MV-4-11 (cell line): ENCODE measurements at regions not wholly inside any gene's neighbourhood (a gene's known extent, or its start where the extent isn't known, plus 50 kb on each side); places are given as distances from the start of the nearest gene placed in this dataset.

ENCODE experiments used
- DNase-seq: peaks from one replicate; lab custom pipeline; 2025; lab: John Stamatoyannopoulos, UW

DNA sequence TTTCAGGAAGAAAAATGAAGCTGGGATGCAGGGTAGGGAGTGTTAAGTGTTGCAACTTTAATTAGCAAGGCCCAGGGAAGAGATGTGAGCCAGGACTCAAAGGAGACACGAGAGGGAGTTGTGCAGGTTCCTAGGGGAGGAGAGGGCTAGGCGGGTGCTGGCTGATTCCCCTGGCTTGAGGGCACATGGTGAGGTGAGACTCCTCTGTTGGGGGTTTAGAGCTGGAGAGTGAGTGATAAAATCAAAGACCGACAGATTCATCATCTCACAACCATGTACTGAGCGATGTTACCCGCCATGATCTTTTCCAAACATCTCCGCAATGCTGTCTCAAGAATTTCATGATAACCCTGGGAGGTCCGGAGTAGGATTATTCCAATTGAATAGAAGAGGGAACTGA lies 161.8 kb upstream of the CSF3R start:
- no peak for DNase-seq

DNA sequence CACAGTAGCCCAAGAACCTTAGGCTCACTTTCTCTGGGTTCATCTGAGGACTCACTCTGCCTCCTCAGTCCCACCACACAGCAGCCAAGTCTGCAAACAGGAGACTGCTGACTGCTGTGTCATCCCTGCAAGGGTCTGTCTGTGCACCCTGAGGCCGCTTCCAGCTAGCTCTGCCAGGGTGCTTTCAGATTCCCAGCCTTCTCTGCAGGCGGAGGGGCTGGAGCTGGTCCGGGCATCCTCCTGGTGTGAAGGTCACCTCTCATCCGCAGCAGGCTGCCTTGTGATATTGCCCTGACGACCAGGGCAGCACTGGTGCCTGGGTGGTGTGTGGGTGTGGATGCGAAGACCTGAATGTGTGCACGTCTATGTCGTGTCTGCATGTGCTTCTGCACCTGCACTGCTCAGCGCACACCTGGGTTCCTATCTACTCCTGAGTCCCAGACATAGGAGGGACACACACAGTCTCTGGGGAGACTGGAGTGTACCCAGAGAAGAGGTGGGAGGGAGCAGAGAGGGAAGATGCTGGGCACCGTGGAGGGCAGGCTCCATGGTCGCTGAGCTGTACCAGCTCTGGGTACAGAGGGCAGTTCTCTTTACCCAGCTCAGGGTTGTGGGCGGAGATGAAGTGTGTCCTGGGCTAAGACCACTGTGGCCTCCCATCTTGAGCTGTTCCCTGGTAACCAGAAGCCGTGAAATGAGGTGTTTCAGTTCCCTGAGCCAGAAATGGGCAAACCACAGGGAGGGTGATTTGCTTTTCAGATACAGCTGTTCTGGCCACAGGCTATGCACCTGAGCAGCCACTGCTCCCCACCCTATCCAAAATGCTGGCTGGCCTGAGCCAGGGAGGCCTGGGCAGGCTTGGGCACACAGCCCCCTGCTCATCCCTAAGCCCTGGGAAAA lies 160.9 kb upstream of the CSF3R start:
- DNase-seq: peak; percentile 14

DNA sequence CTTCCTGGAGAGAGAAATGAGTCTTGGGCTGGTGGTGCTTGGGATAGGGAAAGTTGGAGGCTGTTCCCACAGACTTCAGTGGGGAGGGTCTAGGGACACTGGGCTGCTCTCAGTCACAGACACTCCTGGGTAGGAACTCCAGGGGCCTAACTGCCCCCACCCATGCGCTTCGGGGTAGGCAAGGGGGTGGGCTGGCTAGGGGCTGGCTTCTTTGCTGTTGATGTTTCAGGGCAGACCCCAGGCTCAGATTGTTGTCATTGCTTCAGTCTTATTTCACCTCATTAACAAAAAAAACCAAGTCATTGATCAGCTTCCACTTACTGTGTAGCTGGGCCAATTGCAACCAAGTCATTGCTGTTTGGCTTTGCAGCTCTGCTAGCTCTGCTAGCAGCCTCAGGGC lies 160.1 kb upstream of the CSF3R start:
- DNase-seq: no peak

GRCh38 chr1:36641776-36642175 lies 159.1 kb upstream of the CSF3R start:
- no peak for DNase-seq

GRCh38 chr1:36639461-36639860 lies 156.7 kb upstream of the CSF3R start:
- no peak for DNase-seq

DNA sequence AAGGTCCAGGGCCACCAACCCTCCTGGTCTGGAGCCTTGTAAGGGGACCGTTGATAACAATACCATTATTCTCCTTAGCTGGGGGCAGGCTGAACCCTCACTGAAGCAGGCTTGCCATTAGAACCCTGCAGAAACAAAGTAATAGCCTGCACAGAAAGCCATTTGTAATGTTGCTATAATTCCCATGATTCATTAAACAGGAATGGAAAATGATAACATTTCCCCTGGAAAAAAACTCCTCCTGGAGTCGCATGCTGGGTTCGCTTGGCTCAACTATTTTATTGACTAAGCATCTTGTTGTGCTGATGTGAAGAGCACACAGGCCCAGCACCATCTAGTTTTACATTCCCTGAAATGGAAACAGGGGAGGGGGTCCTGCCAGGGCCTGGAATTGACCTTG lies 155.6 kb upstream of the CSF3R start:
- no peak for DNase-seq

DNA sequence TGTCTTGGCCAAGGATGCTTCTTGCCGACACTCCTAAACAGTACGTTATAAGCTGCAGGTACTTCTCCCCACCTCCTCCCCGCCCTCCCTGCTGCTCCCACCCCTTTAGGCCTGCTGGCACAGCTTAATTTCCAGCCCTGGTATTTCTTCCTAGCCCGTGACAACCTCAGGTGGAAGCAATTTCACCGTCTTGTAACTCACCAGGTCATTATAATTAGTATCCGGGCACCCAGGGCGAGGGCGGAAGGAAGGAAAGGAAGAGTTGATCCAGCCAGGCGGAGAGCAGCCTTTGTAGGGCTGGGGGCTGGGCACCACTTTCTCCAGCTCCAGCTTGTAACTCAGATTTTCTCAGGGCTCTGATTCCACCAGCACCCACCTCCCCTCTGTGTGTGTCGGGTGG lies 153.5 kb upstream of the CSF3R start:
- DNase-seq: no peak

DNA sequence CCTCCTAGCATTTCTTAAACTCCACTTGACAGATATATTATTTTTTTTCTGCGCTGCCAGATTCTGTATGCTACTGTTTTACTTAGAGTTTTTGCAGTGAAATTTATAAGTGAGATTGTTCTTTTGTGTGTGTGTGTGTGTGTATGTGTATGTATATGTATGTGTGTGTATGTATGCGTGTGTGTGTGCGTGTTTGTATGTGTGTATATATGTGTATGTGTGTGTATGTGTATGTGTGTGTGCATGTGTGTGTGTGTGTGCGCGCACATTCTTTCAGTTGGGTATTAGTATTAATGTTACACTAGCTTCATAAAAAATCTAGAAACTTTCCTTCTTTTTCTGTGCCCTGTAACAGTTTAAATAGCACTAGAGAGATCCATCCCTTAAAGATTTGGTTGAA lies 152.6 kb upstream of the CSF3R start:
- no peak for DNase-seq

DNA sequence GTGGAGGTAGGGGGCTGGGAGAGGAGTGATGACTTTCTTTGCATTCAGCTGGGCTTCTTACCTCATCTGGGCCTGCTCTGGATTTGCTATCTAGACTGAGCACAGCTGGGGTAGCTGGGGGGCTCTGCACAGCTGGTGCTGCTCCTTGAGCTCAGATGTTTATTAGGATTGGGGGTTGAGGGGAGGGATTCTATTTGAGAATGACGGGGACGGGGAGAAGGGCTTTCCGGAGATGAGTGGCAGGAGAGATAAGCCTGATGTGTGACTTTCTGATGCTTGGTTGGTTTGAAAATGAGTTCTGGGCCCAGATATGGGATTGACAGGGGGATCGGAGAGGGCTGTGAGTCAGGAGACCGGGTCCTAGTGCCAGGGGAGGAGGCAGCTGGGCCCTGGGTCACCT lies 146.1 kb upstream of the CSF3R start:
- DNase-seq: no peak

- DNase-seq: no peak
Measured at GRCh38 chr1:36626435-36626834, 143.7 kb upstream of the CSF3R start.

- DNase-seq: no peak
Measured at GRCh38 chr1:36625935-36626310, 143.2 kb upstream of the CSF3R start.

DNA sequence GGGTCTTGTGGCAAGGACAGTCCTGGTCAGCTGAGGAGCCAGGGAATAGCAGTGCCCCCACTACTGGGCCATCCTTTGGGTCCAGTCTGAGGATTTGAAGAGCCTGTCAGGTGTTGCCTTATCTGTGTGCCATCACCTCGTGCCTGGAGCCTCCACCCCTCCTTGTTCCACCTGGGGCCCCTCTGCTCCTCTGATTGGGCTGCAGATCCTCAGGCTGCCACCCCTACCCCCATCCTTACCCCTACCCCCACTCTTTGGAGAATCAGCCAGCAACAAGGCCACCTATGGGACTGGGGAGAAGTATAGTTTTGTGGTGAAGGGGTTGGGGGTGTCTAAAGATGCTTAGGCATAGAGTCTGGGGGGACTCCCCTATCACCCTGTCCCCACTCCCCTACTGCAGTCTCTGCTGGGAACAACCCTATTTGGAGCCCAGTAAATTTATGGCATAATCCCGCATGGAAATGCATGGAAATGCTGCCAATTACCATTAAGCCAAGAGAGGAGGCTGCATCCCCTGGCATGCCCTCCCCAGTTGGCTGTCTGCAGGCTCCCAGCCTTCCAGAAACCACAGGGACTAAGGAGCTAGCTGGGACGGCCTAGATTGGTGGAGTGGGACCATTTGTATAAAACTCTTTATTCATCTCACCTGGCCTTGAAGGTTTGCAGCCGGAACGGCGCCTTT lies 142.7 kb upstream of the CSF3R start:
- no peak for DNase-seq

DNA sequence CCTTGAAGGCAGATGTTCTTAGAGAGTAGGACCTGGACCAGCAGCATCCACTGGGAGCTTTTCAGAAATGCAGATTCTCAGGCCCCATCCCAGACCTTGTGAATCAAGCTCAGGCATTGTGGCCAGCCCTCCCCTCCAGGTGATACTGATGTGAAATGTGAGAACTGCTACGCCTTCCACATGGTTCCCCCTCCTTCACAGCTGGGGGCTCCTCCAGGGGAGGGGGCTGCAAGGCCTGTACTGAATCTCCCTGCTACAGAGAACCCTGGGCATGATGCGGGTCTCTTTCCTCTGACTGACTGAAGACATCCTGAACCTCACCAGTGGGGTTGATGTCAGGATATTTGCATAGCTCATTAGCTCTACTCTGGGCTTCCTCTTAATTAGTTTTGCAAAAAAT lies 141.8 kb upstream of the CSF3R start:
- no peak for DNase-seq

- DNase-seq: no peak
Measured at GRCh38 chr1:36622741-36623648, 140.3 kb upstream of the CSF3R start.

DNA sequence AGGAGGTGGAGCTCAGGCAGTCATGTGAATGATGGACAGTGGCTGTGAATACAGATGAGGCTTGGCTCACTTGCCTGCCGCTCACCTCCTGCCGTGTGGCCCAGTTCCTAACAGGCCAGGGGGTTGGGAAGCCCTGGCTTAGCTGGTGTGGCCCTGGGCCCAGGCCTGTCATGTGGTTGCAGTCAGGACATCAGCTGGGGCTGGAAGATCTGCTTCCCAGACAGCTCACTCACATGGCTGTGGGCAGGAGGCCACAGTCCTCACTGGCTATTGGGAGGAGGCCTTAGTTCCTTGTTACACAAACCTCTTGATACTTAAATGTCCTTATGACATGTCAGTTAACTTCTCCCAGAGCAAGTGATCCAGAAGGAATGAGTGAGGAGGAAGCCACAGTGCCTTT lies 138.8 kb upstream of the CSF3R start:
- no peak for DNase-seq

DNA sequence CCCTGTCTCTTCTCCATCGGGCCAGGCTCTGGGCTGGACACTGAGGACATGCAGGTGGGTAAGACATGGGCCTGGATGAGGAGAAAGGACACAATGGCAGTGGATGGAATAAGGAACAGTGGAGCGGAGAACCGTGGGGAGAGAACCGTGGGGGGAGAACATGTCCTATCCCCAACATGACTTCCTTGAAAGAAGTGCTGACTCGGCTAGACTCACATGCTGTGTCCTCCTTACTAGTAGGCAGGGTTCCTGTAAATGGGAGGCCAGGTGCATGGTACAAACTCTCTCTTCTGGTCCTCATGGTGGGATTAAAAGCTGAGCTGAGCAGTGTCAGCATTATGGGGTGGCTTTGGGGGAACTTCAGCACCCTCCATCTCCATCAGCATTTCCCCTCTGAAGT lies 137.4 kb upstream of the CSF3R start:
- no peak for DNase-seq

DNA sequence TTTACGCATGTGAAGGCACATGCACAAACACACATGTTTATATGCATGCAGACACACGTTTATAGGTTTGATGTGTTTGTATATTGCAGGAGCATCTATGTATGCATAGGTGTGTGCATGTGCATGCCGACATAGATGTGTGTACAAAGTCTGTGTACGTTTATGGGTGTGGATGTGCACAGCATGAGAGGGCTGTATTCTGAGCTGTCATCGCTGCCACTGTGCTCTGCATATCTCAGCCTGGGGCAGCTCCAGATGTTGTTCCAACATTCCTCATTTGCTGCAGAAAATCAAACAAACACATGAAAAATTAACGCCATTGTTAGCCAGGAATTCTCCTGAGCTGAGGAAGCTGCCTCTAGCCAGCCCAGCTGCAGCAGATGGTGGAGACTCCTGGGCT lies 132.3 kb upstream of the CSF3R start:
- no peak for DNase-seq

GRCh38 chr1:36614571-36614970 lies 131.9 kb upstream of the CSF3R start:
- no peak for DNase-seq

GRCh38 chr1:36613721-36614120 lies 131.0 kb upstream of the CSF3R start:
- no peak for DNase-seq

DNA sequence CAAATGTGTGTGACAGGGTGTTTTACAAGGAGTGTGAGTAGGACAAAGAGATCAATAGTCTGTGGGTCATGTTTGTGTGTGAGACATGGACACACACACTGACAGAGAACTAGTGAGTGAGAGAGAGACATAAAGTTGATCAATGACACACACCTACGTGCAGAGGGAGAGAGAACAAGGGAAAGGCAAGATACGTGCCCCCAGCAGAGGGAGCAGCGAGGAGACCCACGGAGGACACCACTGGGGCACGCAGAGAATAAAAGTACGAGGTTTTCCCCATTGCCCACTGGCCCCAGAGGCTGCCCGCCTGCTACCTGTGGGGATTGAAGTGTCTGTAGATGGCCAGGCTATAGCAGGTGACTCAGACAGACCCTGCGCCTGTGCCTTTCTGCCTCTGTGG lies 130.2 kb upstream of the CSF3R start:
- DNase-seq: no peak

- no peak for DNase-seq
Measured at GRCh38 chr1:36612121-36612520, 129.4 kb upstream of the CSF3R start.

- DNase-seq: peak; percentile 68
Measured at GRCh38 chr1:36609241-36610027, 126.7 kb upstream of the CSF3R start.
